ENCODE measurements at regions not wholly inside any gene's neighbourhood (a gene's known extent, or its start where the extent isn't known, plus 50 kb on each side); places are given as distances from the start of the nearest gene placed in this dataset.

DNA sequence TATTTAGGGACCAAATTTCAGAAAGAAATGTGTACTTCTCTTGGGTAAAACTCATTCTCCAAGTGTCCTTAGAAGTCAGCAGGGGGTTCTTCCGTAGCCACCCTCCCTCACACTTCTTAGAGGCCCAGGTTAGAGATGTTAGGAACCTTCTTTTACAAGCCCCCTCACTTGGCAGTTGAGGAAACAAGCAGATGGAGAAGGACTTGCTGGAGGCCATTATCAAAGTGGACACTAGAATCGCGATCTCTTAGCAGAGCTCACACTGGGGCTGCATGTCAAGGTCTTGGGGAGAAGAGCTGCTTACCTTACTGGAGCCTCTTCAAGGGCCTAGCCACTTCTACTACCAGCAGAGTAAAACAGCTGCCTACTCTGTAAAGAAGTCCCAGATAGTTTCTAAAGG lies 69.4 kb upstream of the POLG start:
- no peak for TF ChIP-seq POLR2AphosphoS5 (IDR thresholded peaks at IDR 0.05)
- TF ChIP-seq, protein P1, sequence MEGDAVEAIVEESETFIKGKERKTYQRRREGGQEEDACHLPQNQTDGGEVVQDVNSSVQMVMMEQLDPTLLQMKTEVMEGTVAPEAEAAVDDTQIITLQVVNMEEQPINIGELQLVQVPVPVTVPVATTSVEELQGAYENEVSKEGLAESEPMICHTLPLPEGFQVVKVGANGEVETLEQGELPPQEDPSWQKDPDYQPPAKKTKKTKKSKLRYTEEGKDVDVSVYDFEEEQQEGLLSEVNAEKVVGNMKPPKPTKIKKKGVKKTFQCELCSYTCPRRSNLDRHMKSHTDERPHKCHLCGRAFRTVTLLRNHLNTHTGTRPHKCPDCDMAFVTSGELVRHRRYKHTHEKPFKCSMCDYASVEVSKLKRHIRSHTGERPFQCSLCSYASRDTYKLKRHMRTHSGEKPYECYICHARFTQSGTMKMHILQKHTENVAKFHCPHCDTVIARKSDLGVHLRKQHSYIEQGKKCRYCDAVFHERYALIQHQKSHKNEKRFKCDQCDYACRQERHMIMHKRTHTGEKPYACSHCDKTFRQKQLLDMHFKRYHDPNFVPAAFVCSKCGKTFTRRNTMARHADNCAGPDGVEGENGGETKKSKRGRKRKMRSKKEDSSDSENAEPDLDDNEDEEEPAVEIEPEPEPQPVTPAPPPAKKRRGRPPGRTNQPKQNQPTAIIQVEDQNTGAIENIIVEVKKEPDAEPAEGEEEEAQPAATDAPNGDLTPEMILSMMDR (IDR thresholded peaks at IDR 0.05) = no peak
- TF ChIP-seq POLR2A (IDR thresholded peaks at IDR 0.05) = no peak
- no peak for TF ChIP-seq EP300 (IDR thresholded peaks at IDR 0.05)

All from stomach (tissue), 4 donors.